Endothelial cell of umbilical vein (primary cell): ENCODE measurements at regions not wholly inside any gene's neighbourhood (a gene's known extent, or its start where the extent isn't known, plus 50 kb on each side); places are given as distances from the start of the nearest gene placed in this dataset.

Experiments used
- BruUV-seq: library from RNA; stranded (reverse); fragments of 400-500 nt; replicated peaks from 2 replicates; lab custom pipeline; 2021; lab: Mats Ljungman, UMichigan
- CTCF ChIA-PET: fragments of 300-600, 350-600 bp; sonication (Branson Sonifier 250); formaldehyde crosslinking; loops from one replicate; lab custom pipeline; 2021; ENCODE audit warnings: antibody characterized with exemption, inconsistent platforms; lab: Charles Lee
- POLR2A ChIA-PET: fragments of 300-600, 350-600 bp; sonication (Branson Sonifier 250); formaldehyde crosslinking; loops from one replicate; lab custom pipeline; 2021; ENCODE audit warnings: antibody characterized with exemption, inconsistent platforms; lab: Charles Lee
- DNase-seq: peaks from one replicate; pipeline ENCODE4 v3.0.0-alpha.2; 2011; ENCODE audit warnings: low read depth, low spot score
- FAIRE-seq: peaks from 2 replicates; lab custom pipeline; 2011; peaks lifted over from hg19 to GRCh38; lab: Jason Lieb, UNC
- H2AFZ ChIP-seq: 2 replicates; pipeline ENCODE4 v1.6.0; 2012; ENCODE audit warnings: low read depth, low read length, control low read depth, inconsistent platforms
- H3K27ac ChIP-seq: 2 replicates; pipeline ENCODE4 v1.5.1; 2011; ENCODE audit warnings: low read depth, mild to moderate bottlenecking, control low read depth, low read length, moderate library complexity; ENCODE audit not compliant: insufficient read depth
- H3K27me3 ChIP-seq, 2 experiments: 2 replicates each; pipeline versions ENCODE4 v1.6.0 to v1.6.1; 2011; ENCODE audit warnings: low read length in 2 of 2, mixed read lengths in 1 of 2; ENCODE audit not compliant: control insufficient read depth in 2 of 2, insufficient read depth in 2 of 2
- H3K36me3 ChIP-seq, 2 experiments: 2 replicates in 1 of 2; 3 replicates in 1 of 2; pipeline ENCODE4 v1.5.1; 2011; ENCODE audit warnings: low read length in 2 of 2, mild to moderate bottlenecking in 1 of 2, moderate library complexity in 1 of 2; ENCODE audit not compliant: control insufficient read depth in 2 of 2, insufficient read depth in 2 of 2; ENCODE audit errors: extremely low read depth in 1 of 2
- H3K4me1 ChIP-seq: 3 replicates; pipeline ENCODE4 v1.5.1; 2011; ENCODE audit warnings: mild to moderate bottlenecking, low read length; ENCODE audit not compliant: control insufficient read depth, insufficient read depth; ENCODE audit errors: extremely low read depth
- H3K4me2 ChIP-seq: 2 replicates; pipeline ENCODE4 v1.6.1; 2011; ENCODE audit warnings: low read length, control low read depth, mixed read lengths; ENCODE audit not compliant: insufficient read depth
- H3K4me3 ChIP-seq, 3 experiments: fragments of 200-600 bp in 1 of 3; sonication (generic), shearing (Covaris generic) in 1 of 3; replicated peaks in 1 of 3; 2 replicates each; pipeline ENCODE4 v1.5.1; 2011 to 2016; ENCODE audit warnings: control low read depth in 3 of 3, low read length in 3 of 3, mild to moderate bottlenecking in 2 of 3, inconsistent platforms in 1 of 3, low read depth in 1 of 3, moderate library complexity in 1 of 3; ENCODE audit not compliant: insufficient read depth in 1 of 3
- H3K79me2 ChIP-seq: 2 replicates; pipeline ENCODE4 v1.6.0; 2012; ENCODE audit warnings: low read length, inconsistent platforms; ENCODE audit not compliant: control insufficient read depth, insufficient read depth
- H3K9ac ChIP-seq: replicated peaks from 2 replicates; pipeline ENCODE3; 2011; ENCODE audit warnings: low read length, control low read depth; ENCODE audit not compliant: insufficient read depth; ENCODE audit errors: extremely low read depth
- H3K9me1 ChIP-seq: replicated peaks from 3 replicates; pipeline ENCODE4 v1.6.0; 2011; ENCODE audit warnings: mild to moderate bottlenecking, low read length; ENCODE audit not compliant: control insufficient read depth, insufficient read depth; ENCODE audit errors: extremely low read depth
- H3K9me3 ChIP-seq: replicated peaks from 2 replicates; pipeline ENCODE4 v1.5.1; 2012; ENCODE audit warnings: low read length, inconsistent platforms; ENCODE audit not compliant: control insufficient read depth, insufficient read depth
- H4K20me1 ChIP-seq: replicated peaks from 2 replicates; pipeline ENCODE3; 2011; ENCODE audit warnings: mild to moderate bottlenecking, low read length; ENCODE audit not compliant: control insufficient read depth, insufficient read depth; ENCODE audit errors: extremely low read depth
- CTCF ChIP-seq, 2 donors: IDR thresholded peaks; 1 replicate in 1 of 2; 2 replicates in 1 of 2; pipeline ENCODE4 v1.5.1; 2011; ENCODE audit warnings: low read length in 2 of 2, mild to moderate bottlenecking in 2 of 2, moderate library complexity in 2 of 2, control low read depth in 1 of 2, inconsistent platforms in 1 of 2, low read depth in 1 of 2; ENCODE audit not compliant: insufficient read depth in 1 of 2; ENCODE audit errors: extremely low read depth in 1 of 2
- EZH2 ChIP-seq: IDR thresholded peaks from 2 replicates; pipeline ENCODE4 v1.6.1; 2012; ENCODE audit warnings: borderline replicate concordance, low read depth, mild to moderate bottlenecking, moderate library complexity, low read length, inconsistent platforms; ENCODE audit not compliant: severe bottlenecking
- FOS ChIP-seq: IDR thresholded peaks from 2 replicates; pipeline ENCODE4 v1.6.1; 2011; ENCODE audit warnings: mild to moderate bottlenecking, low read length, moderate library complexity, borderline replicate concordance; ENCODE audit not compliant: insufficient read depth
- GATA2 ChIP-seq: IDR thresholded peaks from 2 replicates; pipeline ENCODE4 v1.7.0; 2011; ENCODE audit warnings: low read depth, mild to moderate bottlenecking, moderate library complexity, mixed read lengths, low read length; ENCODE audit not compliant: insufficient read length, insufficient read depth
- JUN ChIP-seq: IDR thresholded peaks from 2 replicates; pipeline ENCODE4 v1.6.1; 2011; ENCODE audit warnings: borderline replicate concordance, low read depth; ENCODE audit not compliant: insufficient read length, insufficient read depth
- MAX ChIP-seq: IDR thresholded peaks from 2 replicates; pipeline ENCODE4 v1.6.1; 2011; ENCODE audit not compliant: insufficient read depth, insufficient read length
- MYC ChIP-seq: IDR thresholded peaks from one replicate; pipeline ENCODE4 v1.6.1; 2011; ENCODE audit warnings: mild to moderate bottlenecking, low read depth, low read length
- POLR2A ChIP-seq: IDR thresholded peaks from 2 replicates; pipeline ENCODE4 v1.6.1; 2012; ENCODE audit warnings: low read depth, mild to moderate bottlenecking, control low read depth, low read length
- POLR2AphosphoS5 ChIP-seq: IDR thresholded peaks from 2 replicates; pipeline ENCODE4 v1.6.1; 2012; ENCODE audit warnings: low read depth, mild to moderate bottlenecking, control low read depth, low read length, moderate library complexity; ENCODE audit not compliant: insufficient read depth
- dilution Hi-C: fragments of 300-500 bp; cut with MboI; formaldehyde crosslinking; loops from one replicate; pipeline ENCODE4 v1.15.0; 2019; ENCODE audit warnings: low sequenced_read_pairs; ENCODE audit not compliant: extremely low pct_ligation_motif_present
- intact Hi-C: fragments of 100-400 bp; cut with micrococcal nuclease; formaldehyde crosslinking; loops from one replicate; pipeline ENCODE4 v1.10.0; 2022

- Histone ChIP-seq H2AFZ (no peak overlapping the region), H3K36me3 (no peaks in the 10 kb centered on the region), H4K20me1 (no peaks in the 10 kb centered on the region), H3K9me3 (no peaks in the 10 kb centered on the region), H3K9me1 (no peaks in the 10 kb centered on the region), H3K4me3 (no peak overlapping the region), H3K9ac (no peak overlapping the region), H3K4me1 (no peaks in the 10 kb centered on the region), H3K79me2 (no peaks in the 10 kb centered on the region), H3K4me2 (no peak overlapping the region), H3K27me3 (no peaks in the 10 kb centered on the region), H3K27ac (no peak overlapping the region)
- DNase-seq = no peak
- ChIA-PET POLR2A (no interaction called here), CTCF (no interaction called here)
- intact Hi-C loops = no loop called here
- no peak for TF ChIP-seq EZH2
- no peak for TF ChIP-seq POLR2A
- no peak for TF ChIP-seq GATA2
- no peak for TF ChIP-seq POLR2AphosphoS5
- no peak for TF ChIP-seq JUN
- TF ChIP-seq CTCF (IDR thresholded peaks at IDR 0.05; ENCODE audit: extremely low read depth in 1 of 2, insufficient read depth in 1 of 2, low read depth in 1 of 2, low read length in 2 of 2) = no peak
- no peak for TF ChIP-seq MYC
- TF ChIP-seq FOS = no peak
- no peak for TF ChIP-seq MAX
- dilution Hi-C loops = no loop called here
- FAIRE-seq = no peak
- BruUV-seq = no TSS peak
These were observed 1111.5 kb downstream of the TRHDE start for GRCh38 chr12:73383584-73384222.
